ENCODE measurements at regions not wholly inside any gene's neighbourhood (a gene's known extent, or its start where the extent isn't known, plus 50 kb on each side); places are given as distances from the start of the nearest gene placed in this dataset.
A peak's percentile ranks its signal among the peaks of the same experiment; 100 is the strongest.

- no peak overlapping the region for H3K27ac ChIP-seq
- no peak for DNase-seq (ENCODE audit: low read depth, low spot score)
These were observed 76.3 kb downstream of the PSMG1 start for GRCh38 chr21:39106881-39107462.

DNA sequence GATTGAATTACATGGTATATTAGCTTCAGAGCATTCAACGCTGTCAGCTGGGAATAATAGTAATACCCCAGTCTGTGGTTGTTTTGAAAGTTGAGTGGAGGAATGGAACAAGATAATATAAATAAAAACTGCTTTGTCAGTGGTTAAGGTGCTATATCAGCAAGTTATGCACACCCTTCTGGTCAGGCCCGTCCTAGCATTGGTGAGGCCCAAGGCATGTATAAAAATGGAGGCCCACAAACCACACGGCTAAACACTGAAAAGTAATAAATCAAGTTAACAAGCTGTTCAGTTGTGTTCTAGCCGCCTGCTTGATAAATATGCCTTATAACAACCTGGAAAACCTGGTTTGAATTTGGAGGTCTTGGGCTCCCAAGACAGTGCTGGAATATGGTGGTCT, 77.4 kb downstream of the PSMG1 start:
- no peak overlapping the region for H3K27ac ChIP-seq
- no peak for DNase-seq (ENCODE audit: low read depth, low spot score)

GRCh38 chr21:39105341-39105765, 77.9 kb downstream of the PSMG1 start:
- no peak overlapping the region for H3K27ac ChIP-seq
- DNase-seq (ENCODE audit: low read depth, low spot score): no peak

- no peak overlapping the region for H3K27ac ChIP-seq
- DNase-seq (ENCODE audit: low read depth, low spot score): no peak
These were observed 78.3 kb downstream of the PSMG1 start for GRCh38 chr21:39104911-39105310.

DNA sequence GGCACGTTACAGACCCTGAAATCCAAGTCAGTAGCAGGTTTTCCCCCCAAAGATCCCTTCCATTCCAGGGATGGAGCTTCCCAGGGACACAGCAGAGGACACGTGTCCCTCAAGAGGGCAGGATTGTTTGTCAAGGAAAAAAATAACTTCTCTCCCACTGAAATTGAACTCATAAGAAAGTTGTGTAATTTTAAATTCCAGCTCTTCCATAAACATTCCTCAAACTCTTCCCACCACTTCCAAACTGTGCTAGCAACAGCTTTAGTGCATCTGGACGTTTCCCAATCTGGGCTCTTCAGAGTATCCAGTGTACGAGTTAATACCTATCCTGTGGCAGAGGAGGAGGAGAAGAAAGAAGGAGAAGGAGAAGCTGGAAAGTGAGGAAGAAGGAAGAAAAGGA, 79.6 kb downstream of the PSMG1 start:
- no peak overlapping the region for H3K27ac ChIP-seq
- DNase-seq (ENCODE audit: low read depth, low spot score): no peak

- H3K27ac ChIP-seq: no peak overlapping the region
- DNase-seq (ENCODE audit: low read depth, low spot score): no peak
These were observed 83.4 kb downstream of the PSMG1 start for GRCh38 chr21:39099859-39100258.

GRCh38 chr21:39098696-39099200, 84.5 kb downstream of the PSMG1 start:
- DNase-seq (ENCODE audit: low read depth, low spot score): no peak
- no peak overlapping the region for H3K27ac ChIP-seq

DNA sequence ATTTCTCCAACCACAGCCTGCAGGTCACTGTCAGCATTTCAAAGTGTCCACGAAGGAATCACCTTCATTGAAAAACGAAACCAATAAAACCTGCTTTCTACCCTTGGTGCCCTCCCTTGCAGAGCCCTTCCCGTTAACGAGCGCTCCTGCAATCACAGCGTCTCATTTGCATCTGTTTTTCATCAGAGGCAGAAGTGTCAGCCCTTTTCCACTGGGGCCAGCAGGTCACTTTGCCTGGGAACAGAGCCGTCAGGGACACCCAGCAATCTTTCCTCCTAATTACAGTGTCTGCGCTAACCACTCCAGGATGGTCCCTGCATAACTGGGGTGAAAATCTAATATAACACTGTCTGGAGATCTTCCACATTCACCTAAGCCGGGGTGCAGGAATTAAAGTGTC, 85.3 kb downstream of the PSMG1 start:
- no peak overlapping the region for H3K27ac ChIP-seq
- DNase-seq (ENCODE audit: low read depth, low spot score): no peak

- no peak for DNase-seq (ENCODE audit: low read depth, low spot score)
- H3K27ac ChIP-seq: no peak overlapping the region
These were observed 85.9 kb downstream of the PSMG1 start for GRCh38 chr21:39097335-39097861.

DNA sequence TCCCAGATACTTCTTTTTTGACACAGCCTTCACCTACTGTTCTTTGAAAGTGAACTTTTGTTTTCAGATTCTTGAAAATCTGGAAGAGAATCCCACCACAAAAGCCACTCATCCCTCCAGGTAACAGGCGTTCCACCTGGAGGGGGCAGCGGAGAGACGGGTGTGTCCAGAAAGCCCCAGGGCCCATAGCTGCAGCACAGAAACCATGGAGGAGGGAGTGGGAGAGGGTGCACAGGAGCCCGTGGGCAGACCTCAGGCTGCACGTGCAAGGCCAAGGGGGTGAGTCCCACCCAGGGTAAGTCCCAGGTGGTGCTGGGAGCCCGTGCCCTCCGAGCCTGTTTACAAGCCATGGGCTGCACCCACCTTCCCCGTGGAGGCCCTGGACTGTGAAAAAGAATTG, 86.5 kb downstream of the PSMG1 start:
- H3K27ac ChIP-seq: no peak overlapping the region
- no peak for DNase-seq (ENCODE audit: low read depth, low spot score)

DNA sequence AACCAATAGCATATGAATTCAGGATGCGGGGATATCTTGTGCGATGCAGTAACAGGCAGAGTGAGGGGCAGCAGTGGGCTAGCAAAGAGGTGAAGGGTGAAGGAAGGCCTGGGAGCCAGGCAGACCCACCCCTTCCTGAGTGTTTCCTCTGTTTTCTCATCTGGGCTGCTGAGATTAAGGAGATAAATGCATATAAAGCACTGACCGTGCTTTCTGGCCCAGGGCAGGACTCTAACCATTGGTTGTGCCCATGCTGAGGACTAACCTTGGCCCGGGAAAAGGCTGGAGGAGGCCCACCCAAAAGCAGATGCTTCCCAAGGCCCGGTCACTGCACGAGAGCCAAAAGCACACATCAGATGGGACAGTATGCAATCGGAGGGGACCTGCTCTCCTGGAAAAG, 87.6 kb downstream of the PSMG1 start:
- DNase-seq (ENCODE audit: low read depth, low spot score): no peak
- H3K27ac ChIP-seq: no peak overlapping the region

DNA sequence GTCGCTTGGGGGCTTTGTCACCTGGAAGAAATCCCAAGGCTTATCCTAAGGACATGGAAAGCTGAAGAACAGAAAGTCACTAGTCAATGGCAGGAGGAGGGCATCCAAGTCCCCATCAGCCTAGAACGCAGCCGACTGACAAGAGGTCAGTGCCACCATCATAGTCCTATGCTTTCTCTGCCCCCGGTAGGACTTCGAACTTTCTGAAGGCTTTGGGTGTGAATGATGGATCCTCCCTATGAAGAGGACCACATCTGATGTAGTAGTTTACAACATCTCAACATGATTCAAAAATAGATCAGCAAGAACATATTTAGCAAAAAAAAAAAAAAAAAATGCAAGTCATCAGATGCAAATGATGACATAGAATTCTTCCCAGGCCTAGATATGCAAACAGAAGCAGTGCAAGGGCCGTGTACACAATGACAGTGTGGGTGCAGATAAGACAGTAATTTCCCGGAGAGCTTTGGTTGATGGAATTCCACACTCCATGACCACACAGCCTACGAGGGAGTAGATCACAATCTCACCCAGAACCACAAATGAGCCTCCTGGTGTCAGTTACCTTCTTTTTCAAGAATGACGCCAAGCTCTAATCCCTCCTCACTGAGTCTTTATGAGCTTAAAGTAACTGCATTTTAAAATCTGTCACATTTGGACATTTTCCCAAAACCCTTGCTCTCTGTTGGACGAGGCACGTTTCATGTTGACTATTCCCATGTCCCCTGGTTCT, 88.2 kb downstream of the PSMG1 start:
- no peak overlapping the region for H3K27ac ChIP-seq
- peak; percentile 29 for DNase-seq (ENCODE audit: low read depth, low spot score)

DNA sequence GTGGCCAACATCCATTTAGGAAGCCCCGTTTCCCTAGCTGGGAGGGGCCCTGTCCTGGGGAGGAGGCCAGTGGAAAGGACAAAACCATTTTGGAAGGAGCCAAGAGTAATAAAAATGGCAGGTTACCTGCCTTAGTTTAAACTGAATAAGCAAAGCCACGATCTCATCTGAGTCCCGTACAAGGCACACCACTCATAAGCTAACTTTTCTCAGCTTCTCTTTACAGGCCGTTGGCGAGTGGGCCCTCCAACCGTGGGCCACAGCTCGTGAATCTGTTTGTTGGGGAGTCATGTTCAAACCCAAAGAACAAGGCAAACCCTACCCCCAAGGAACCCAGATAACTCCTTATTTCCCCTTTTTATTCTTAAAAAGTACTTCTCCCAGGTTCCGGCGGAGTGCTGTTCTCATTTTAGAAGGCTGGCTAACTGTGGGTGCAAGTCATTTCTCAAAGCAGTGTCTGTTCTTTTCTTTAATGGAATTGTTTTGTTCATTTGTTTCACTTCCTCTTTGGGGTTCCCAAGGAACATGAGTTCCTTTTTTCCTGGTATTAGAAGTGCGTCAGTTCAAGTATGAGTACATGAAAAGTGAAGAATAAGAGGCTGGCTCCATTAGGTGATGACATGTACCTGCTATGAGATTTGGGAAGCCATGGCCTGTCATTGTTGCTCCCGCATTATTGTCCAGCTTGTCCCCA, 89.0 kb downstream of the PSMG1 start:
- no peak overlapping the region for H3K27ac ChIP-seq
- no peak for DNase-seq (ENCODE audit: low read depth, low spot score)

- H3K27ac ChIP-seq: no peak overlapping the region
- no peak for DNase-seq (ENCODE audit: low read depth, low spot score)
These were observed 89.7 kb downstream of the PSMG1 start for GRCh38 chr21:39093526-39093925.

- H3K27ac ChIP-seq: no peak overlapping the region
- DNase-seq (ENCODE audit: low read depth, low spot score): peak; percentile 37
These were observed 94.3 kb downstream of the PSMG1 start for GRCh38 chr21:39088831-39089380.

DNA sequence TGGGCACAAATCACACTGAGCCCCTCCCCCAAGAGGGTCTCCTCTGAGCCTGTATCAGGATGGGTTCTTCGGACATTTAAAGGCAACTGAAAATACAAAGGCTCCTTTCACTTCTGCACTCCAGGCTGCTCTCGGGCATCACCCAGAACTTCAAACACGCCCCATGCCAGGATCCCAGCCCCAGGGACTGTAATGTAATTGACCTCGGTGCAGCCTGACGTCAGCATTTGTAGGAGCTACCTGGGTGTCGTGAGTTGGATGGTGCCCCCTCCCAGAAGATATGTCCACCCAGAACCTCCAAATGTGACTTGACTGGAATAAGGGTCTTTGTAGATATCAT, 95.2 kb downstream of the PSMG1 start:
- no peak for DNase-seq (ENCODE audit: low read depth, low spot score)
- no peak overlapping the region for H3K27ac ChIP-seq

GRCh38 chr21:39087238-39088030, 95.8 kb downstream of the PSMG1 start:
- DNase-seq (ENCODE audit: low read depth, low spot score): no peak
- H3K27ac ChIP-seq: no peak overlapping the region

DNA sequence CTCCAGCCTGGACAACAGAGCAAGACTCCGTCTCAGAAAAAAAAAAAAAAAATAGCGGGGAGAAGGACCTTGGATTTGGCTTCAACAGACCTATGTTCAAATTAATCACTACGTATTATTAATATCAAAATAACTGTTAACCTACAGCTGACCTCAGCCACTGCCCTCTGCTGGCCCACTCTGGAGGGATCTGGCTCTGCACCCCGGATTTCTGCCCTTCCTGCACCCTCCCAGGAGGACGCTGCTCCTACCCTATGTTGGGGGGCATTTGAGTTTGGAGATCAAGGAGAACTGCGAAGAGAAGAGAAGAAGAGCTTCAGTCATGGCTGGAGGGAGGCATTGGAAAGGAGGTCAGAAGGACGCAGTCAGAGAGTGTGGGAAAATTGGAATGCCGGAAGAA, 96.7 kb downstream of the PSMG1 start:
- DNase-seq (ENCODE audit: low read depth, low spot score): no peak
- no peak overlapping the region for H3K27ac ChIP-seq

DNA sequence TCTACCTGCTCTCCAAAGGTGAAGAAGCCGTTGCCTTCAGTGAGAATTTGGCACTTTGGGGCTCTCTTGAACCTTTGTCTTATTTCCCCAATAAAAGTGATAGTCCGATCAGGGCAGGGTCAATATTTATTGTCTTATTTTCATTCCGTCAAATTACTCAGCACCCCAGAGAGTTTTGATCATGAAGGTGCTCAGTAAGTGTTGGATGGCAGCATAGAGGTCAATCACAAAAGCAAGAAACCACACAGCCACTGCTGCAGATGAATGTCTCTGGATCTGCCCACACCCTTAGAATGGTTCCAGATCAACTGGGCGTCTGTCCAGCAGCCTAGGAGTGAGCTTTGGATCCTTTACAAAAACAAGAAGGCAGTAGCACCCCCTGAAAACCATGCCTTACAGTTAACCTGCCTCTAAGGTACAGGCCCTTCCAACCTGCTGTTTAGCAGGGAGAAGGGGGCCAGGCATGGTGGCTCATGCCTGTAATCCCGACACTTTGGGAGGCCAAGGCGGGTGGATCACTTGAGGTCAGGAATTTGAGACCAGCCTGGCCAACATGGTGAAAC, 97.3 kb downstream of the PSMG1 start:
- no peak overlapping the region for H3K27ac ChIP-seq
- DNase-seq (ENCODE audit: low read depth, low spot score): no peak

Measured in epithelial cell of prostate (primary cell).